ENCODE measurements at regions not wholly inside any gene's neighbourhood (a gene's known extent, or its start where the extent isn't known, plus 50 kb on each side); places are given as distances from the start of the nearest gene placed in this dataset.

DNA sequence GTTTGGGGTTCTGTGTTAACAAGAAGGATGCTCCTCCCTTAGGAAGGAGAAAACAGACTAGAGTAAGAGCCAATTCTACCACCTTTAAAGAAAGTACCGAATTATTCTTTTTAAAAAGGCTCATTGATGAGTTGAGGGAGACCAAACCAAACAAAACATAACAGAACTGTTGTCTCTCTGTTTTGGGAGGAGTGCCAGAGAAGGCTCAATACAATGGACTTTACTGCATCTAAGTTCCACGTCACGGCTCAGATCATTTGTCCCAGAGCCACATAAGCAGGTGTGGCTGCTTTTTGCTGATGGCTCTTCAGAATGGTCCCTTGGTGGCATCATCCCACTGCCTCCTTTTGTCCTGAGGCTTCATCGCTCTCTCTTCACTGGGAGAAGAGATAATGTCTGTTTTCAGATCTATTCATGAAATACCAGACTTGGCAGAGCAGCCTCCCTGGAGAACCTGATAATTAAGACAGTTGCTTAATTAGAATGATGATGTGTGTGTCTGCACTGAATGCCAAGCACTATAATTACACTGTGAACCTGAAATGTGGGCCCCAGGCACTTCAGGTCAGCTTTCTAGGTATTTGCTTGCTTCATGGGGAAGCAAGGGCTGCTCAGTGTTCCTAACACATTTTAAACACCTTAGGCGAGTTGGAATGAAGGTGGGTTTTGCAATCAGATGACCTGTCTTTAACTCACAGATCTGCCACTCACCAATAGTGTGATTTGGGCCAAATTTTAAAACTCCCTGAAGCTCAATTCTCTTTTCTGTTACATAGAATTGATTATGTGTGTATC lies 335.2 kb upstream of the MCTP2 start:
- ChIA-PET POLR2A (no interaction called here), CTCF (no interaction called here)
- H3K27ac Mint-ChIP-seq, result no peak overlapping the region
- no peaks in the 10 kb centered on the region for H3K27me3 Mint-ChIP-seq
- TF ChIP-seq, protein P1, sequence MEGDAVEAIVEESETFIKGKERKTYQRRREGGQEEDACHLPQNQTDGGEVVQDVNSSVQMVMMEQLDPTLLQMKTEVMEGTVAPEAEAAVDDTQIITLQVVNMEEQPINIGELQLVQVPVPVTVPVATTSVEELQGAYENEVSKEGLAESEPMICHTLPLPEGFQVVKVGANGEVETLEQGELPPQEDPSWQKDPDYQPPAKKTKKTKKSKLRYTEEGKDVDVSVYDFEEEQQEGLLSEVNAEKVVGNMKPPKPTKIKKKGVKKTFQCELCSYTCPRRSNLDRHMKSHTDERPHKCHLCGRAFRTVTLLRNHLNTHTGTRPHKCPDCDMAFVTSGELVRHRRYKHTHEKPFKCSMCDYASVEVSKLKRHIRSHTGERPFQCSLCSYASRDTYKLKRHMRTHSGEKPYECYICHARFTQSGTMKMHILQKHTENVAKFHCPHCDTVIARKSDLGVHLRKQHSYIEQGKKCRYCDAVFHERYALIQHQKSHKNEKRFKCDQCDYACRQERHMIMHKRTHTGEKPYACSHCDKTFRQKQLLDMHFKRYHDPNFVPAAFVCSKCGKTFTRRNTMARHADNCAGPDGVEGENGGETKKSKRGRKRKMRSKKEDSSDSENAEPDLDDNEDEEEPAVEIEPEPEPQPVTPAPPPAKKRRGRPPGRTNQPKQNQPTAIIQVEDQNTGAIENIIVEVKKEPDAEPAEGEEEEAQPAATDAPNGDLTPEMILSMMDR (IDR thresholded peaks at IDR 0.05), result no peak
- no peaks in the 10 kb centered on the region for H3K4me1 Mint-ChIP-seq
- no peak overlapping the region for H3K4me3 Mint-ChIP-seq
- H3K9me3 Mint-ChIP-seq, result no peaks in the 10 kb centered on the region
- DNase-seq (no peak), ATAC-seq (ENCODE audit: low read depth) (no peak)
- intact Hi-C loops (cut with micrococcal nuclease), result no loop called here
- no peaks in the 10 kb centered on the region for H3K36me3 Mint-ChIP-seq (ENCODE audit: low read depth)

DNA sequence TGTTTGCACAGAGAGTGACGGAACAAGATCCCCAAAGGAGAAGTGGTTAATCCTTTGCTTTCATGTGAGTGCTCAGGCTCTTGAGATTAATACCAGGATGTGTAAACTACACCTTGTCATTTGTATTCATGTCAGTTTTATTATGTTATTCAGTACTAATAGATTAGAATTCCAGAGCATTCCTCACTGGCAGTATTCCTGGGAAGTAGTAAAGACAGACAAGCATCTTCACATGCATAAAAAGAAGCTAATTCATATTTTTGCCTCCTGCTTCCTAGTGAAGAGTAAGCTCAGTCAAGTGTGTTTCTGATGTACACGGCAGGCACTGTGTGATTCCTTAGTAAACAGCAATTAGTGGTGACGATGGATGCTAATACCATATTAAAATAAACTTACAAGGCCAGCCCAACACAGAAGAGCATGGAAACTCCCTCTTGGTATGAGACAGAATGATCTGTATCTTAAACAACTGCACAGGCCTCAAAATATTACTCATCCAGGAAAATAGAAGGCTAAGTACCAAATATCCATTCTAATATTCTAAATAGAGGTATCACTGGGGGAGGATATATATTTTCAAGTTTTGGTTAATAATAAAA lies 336.8 kb upstream of the MCTP2 start:
- ATAC-seq (ENCODE audit: low read depth), result no peak
- Mint-ChIP-seq H3K27ac (no peak overlapping the region), H3K36me3 (ENCODE audit: low read depth) (no peaks in the 10 kb centered on the region), H3K4me3 (no peak overlapping the region), H3K9me3 (no peaks in the 10 kb centered on the region), H3K4me1 (no peaks in the 10 kb centered on the region), H3K27me3 (no peaks in the 10 kb centered on the region)
- intact Hi-C loops (cut with micrococcal nuclease), result no loop called here
- TF ChIP-seq, protein P1 (IDR thresholded peaks at IDR 0.05), result no peak
- CTCF ChIA-PET, result no interaction called here
- POLR2A ChIA-PET, result no interaction called here
- no peak for DNase-seq

DNA sequence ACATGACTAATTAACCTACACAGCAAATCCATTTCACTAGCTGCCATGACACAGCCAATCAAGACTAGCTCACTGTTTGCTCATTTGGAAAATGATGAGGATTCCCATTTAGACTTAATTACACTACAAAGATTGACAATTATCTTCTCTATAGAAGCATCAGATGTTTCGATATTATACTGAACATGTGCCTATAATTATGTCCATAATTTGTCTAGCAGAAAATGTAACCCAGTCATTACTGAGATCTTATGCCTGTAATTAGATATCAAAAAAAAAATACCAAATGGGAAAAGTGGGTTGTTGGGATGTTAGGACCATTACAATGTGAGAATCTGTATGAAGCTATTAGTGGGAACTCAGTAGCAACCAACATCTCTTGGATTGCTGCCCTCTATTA lies 344.2 kb upstream of the MCTP2 start:
- Mint-ChIP-seq H3K36me3 (ENCODE audit: low read depth) (no peaks in the 10 kb centered on the region), H3K27ac (no peak overlapping the region), H3K27me3 (no peaks in the 10 kb centered on the region), H3K4me1 (no peaks in the 10 kb centered on the region), H3K4me3 (no peak overlapping the region), H3K9me3 (no peaks in the 10 kb centered on the region)
- POLR2A ChIA-PET, result no interaction called here
- intact Hi-C loops (cut with micrococcal nuclease), result no loop called here
- CTCF ChIA-PET, result no interaction called here
- TF ChIP-seq, protein P1 (IDR thresholded peaks at IDR 0.05), result no peak
- ATAC-seq (ENCODE audit: low read depth), result no peak
- DNase-seq, result no peak

DNA sequence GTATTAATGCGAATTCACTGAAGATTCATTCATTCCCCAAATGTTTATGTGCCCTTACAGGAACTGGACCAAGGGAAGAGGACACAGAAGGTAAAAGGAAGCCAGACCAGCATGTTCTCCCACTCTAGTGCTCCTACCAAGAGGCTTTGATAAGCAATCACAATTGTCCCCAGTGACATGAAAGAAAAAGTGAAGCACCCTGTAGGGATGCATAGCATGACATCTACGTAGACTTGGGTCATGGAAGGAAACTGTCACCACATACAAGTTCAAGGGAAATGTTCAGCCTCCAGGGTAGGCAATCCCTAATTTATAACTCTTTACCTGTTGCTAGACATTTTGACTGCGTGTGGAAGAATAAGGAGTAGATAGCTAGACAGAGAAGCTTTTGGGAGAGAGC lies 348.6 kb upstream of the MCTP2 start:
- CTCF ChIA-PET, result no interaction called here
- H3K4me3 Mint-ChIP-seq, result no peak overlapping the region
- no peaks in the 10 kb centered on the region for H3K9me3 Mint-ChIP-seq
- intact Hi-C loops (cut with micrococcal nuclease), result no loop called here
- ATAC-seq (ENCODE audit: low read depth), result no peak
- H3K27ac Mint-ChIP-seq, result no peak overlapping the region
- POLR2A ChIA-PET, result no interaction called here
- no peak for DNase-seq
- H3K4me1 Mint-ChIP-seq, result no peaks in the 10 kb centered on the region
- no peaks in the 10 kb centered on the region for H3K27me3 Mint-ChIP-seq
- TF ChIP-seq, protein P1 (IDR thresholded peaks at IDR 0.05), result no peak
- no peaks in the 10 kb centered on the region for H3K36me3 Mint-ChIP-seq (ENCODE audit: low read depth)

DNA sequence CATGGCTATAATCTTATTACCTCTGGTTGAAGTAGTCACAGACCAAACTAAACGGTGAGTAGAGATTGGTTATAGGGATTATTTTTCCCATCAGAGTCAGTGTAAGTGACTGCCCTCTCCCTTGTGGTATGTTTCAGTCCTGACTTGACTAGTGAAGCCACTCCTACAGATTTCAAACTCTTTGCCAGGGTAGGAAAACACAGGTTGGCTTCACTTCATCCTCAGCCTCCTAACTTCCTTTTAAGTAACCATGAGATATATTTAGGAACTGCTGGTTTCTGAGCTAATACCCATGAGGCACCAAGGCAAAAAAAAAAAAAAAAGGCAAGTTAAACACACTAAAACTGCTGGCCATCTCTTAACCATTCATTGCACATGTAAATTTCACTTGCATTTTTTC lies 349.2 kb upstream of the MCTP2 start:
- no peak overlapping the region for H3K27ac Mint-ChIP-seq
- CTCF ChIA-PET, result no interaction called here
- no peaks in the 10 kb centered on the region for H3K4me1 Mint-ChIP-seq
- H3K9me3 Mint-ChIP-seq, result no peaks in the 10 kb centered on the region
- H3K27me3 Mint-ChIP-seq, result no peaks in the 10 kb centered on the region
- POLR2A ChIA-PET, result no interaction called here
- no peak overlapping the region for H3K4me3 Mint-ChIP-seq
- TF ChIP-seq, protein P1 (IDR thresholded peaks at IDR 0.05), result no peak
- DNase-seq, result no peak
- no peaks in the 10 kb centered on the region for H3K36me3 Mint-ChIP-seq (ENCODE audit: low read depth)
- intact Hi-C loops (cut with micrococcal nuclease), result no loop called here
- no peak for ATAC-seq (ENCODE audit: low read depth)

All from activated B cell treated with CpG ODN at 0.5 μM for 24 hours (primary cell).